ENCODE measurements at regions not wholly inside any gene's neighbourhood (a gene's known extent, or its start where the extent isn't known, plus 50 kb on each side); places are given as distances from the start of the nearest gene placed in this dataset.

GRCh38 chr5:158463188-158463587, 604.2 kb upstream of the CLINT1 start:
- TF ChIP-seq POLR2A (IDR thresholded peaks at IDR 0.05) (no peak), CTCF (IDR thresholded peaks at IDR 0.05) (no peak)
- peaks cover 5% of the 10 kb centered on the region for H3K4me1 ChIP-seq
- no peaks in the 10 kb centered on the region for H3K36me3 ChIP-seq (replicated peaks in 1 of 2; ENCODE audit: insufficient read depth in 1 of 2, low read depth in 2 of 2)
- 65 to 68% methylated on average over 1 of the region's 1 CpG for WGBS, 2 donors
- intact Hi-C loops (cut with DNase I) = no loop called here
- H3K27ac ChIP-seq = no peak overlapping the region
- H3K27me3 ChIP-seq = no peaks in the 10 kb centered on the region
- DNase-seq (no peak), ATAC-seq (no peak)
- H3K9me3 ChIP-seq = no peaks in the 10 kb centered on the region
- H3K4me3 ChIP-seq = no peak overlapping the region

DNA sequence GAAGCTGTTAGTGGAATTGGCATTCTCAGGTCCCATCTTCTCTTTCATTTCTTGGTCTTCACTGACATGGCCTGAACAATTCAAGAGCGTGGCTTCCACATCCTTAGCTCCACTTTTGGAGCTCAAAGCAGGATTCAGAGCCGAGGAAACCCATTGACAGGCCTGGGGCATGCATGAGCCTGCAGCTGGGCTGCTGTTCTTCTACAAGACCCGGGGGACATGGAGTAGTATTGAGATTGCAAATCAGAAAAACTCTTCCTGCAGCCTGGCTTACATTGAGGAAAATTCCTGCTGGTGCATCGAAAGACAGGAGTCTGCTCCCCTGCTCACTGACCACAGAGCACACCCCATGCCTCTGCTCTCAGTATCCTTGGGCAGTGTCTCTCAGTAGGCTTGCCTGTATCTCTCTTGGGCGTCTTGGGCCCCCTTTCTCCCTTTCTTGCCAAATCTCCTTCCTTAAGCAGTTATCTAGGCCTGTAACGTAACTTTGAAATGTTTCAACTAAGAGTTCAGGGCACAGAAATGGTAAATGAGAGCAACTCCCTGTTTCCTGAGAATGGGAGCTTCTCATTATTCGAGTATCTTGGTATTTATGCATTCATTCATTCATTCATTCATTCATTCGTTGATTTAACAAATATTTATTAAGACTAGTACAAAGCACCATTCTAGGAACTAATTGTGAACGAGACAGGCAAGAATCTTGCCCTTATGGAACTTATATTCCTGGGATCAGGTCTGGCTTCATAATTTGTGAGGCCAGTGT, 603.6 kb upstream of the CLINT1 start:
- Histone ChIP-seq H3K9me3 (no peaks in the 10 kb centered on the region), H3K27ac (no peak overlapping the region), H3K4me1 (peaks cover 5% of the 10 kb centered on the region), H3K4me3 (no peak overlapping the region), H3K36me3 (replicated peaks in 1 of 2; ENCODE audit: insufficient read depth in 1 of 2, low read depth in 2 of 2) (no peaks in the 10 kb centered on the region), H3K27me3 (no peaks in the 10 kb centered on the region)
- DNase-seq (no peak), ATAC-seq (no peak)
- no peak for TF ChIP-seq POLR2A (IDR thresholded peaks at IDR 0.05)
- TF ChIP-seq CTCF (IDR thresholded peaks at IDR 0.05) = no peak
- intact Hi-C loops (cut with DNase I) = no loop called here
- 75 to 77% methylated on average over 9 of the region's 9 CpGs for WGBS, 2 donors

DNA sequence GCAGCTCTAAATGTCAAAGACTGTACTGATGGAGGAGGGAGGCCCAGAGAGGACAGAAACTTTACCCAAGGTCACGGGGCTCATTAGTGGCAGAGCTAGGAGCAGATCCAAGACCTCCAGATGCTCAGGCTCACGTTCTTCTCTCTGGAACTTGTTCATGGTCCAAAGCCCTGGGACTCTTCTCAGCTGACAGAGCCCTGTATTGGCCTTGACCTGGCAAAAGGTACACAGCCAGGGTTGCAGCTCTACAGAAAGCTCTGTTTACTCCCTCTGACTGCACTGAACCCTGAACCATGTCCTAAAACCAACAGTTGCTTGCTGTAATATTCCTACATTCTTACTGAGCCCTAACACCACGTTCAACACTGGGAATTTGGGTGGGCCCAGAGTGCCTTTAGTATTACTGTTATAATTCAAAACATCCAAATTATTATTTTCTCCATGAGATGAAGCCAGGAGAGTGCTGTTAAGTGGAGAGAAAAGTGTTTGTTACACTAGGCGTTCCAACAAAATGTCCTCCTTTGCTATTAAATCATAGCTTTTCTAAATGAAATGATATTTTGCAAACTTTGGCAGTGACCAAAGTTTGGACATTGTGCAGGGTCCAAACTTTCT, 602.4 kb upstream of the CLINT1 start:
- peaks cover 5% of the 10 kb centered on the region for H3K4me1 ChIP-seq
- no peaks in the 10 kb centered on the region for H3K9me3 ChIP-seq
- H3K27me3 ChIP-seq = no peaks in the 10 kb centered on the region
- H3K27ac ChIP-seq = peak overlapping the region in 1 of 4 donors; percentile 22
- DNase-seq = peak; percentile 23 to 73 (median 43)
- ATAC-seq = peak; percentile 59
- 38 to 43% methylated on average over 4 of the region's 4 CpGs for WGBS, 2 donors
- TF ChIP-seq POLR2A (IDR thresholded peaks at IDR 0.05) (no peak), CTCF (IDR thresholded peaks at IDR 0.05) (no peak)
- intact Hi-C loops (cut with DNase I) = no loop called here
- no peak overlapping the region for H3K4me3 ChIP-seq
- H3K36me3 ChIP-seq (replicated peaks in 1 of 2; ENCODE audit: insufficient read depth in 1 of 2, low read depth in 2 of 2) = no peaks in the 10 kb centered on the region

- TF ChIP-seq POLR2A (IDR thresholded peaks at IDR 0.05) (no peak), CTCF (IDR thresholded peaks at IDR 0.05) (no peak)
- Histone ChIP-seq H3K36me3 (replicated peaks in 1 of 2; ENCODE audit: insufficient read depth in 1 of 2, low read depth in 2 of 2) (no peaks in the 10 kb centered on the region), H3K27me3 (no peaks in the 10 kb centered on the region), H3K9me3 (no peaks in the 10 kb centered on the region), H3K4me1 (peaks cover 5% of the 10 kb centered on the region), H3K27ac (no peak overlapping the region), H3K4me3 (no peak overlapping the region)
- intact Hi-C loops (cut with DNase I) = no loop called here
- no peak for DNase-seq
- 52 to 59% methylated on average over 2 of the region's 2 CpGs for WGBS, 2 donors
- ATAC-seq = no peak
Measured at GRCh38 chr5:158458086-158458485, 599.1 kb upstream of the CLINT1 start.
